ENCODE measurements at regions not wholly inside any gene's neighbourhood (a gene's known extent, or its start where the extent isn't known, plus 50 kb on each side); places are given as distances from the start of the nearest gene placed in this dataset.
"Not testable (repeated sequence)": the region's sequence is repeated elsewhere in the genome, so short reads cannot be mapped to it uniquely, and the experiment has no call there.

DNA sequence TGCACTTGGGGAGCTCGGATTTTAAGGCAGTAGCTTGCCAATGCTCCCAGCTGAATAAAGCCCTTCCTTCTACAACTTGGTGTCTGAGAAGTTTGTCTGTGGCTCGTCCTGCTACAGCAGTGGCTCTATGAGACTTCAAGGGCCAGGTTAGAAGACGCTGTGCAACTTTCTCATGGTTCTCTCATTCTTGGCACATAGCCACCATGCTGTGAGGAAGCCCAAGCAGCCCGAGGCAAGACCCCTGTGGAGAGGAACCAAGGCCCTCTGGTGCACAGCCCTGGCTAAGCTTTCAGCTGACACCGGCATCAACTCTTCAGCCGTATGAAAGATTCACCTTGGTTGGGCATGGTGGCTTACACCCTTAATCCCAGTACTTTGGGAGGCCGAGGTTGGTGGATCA lies 116.9 kb upstream of the EEF2KMT start:
- DNase-seq = no peak

DNA sequence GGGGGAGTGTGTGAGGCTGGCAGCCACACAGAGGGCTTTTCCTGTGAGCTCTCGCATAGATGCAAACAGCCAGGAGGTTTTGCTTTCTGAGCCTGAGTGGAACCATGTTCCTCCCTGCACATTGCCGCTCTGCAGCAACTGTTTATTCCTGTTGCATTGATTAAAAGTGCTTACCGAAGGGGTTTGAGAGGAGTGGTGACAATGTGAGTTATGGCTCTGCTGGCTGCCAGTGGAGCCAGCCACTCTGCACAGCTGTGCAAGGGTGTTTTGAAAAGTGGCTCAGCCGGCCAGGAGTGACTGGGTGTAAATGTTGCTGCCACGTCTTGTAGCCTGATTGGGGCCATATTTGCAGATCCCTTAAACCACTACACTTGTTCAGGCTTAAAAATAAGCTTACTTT lies 114.9 kb upstream of the EEF2KMT start:
- not testable (repeated sequence) for DNase-seq

DNA sequence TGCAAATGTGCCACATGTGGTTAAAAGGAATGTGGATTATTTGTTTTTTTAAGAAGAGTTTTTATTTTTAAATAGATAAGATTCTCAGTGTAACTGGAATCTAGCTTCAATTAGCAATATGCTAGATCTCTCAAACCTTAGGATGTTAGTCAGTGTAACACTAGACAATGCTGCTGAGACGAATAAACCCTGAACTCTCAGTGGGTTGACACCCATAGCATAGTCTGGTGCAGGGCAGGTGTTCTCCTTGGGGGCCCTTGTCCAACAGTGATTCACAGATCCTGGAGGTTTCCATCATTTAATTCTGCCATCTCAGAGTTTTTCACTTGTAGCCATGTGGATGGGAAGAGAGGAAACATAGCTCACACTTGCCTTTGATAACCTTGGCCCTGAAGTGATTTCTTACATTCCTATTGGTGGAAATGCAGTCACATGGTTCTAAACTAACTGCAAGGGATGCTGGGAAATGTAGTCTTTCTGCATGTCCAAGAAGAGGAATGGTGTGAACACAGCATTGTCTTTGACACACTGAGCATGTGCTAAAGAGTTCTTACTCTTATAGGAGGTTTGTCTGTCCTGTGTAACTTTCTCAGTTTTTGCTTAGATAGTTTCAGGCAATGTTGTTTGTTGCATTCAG lies 110.4 kb upstream of the EEF2KMT start:
- DNase-seq = not testable (repeated sequence)

DNA sequence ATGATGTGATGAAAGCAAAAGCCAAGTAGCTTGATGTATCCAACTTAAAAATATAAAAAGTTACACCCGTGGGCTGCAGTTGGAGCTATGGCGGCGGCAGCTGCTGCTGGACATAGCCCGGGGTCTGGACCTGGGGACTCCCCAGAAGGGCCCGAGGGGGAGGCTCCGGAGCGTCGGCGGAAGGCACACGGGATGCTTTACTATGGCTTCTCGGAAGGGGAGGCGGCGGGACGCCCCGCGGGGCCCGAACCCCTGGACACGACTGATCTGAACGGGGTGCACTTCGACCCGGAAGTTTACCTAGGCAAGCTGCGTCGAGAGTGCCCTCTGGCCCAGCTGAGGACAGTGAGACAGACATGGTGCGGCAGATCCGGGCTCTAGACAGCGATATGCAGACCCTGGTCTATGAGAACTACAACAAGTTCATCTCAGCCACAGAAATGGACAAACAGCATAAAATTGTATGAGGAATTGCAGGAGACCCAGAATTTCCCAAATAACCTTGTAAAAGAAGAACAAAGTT lies 109.5 kb upstream of the EEF2KMT start:
- no peak for DNase-seq

DNA sequence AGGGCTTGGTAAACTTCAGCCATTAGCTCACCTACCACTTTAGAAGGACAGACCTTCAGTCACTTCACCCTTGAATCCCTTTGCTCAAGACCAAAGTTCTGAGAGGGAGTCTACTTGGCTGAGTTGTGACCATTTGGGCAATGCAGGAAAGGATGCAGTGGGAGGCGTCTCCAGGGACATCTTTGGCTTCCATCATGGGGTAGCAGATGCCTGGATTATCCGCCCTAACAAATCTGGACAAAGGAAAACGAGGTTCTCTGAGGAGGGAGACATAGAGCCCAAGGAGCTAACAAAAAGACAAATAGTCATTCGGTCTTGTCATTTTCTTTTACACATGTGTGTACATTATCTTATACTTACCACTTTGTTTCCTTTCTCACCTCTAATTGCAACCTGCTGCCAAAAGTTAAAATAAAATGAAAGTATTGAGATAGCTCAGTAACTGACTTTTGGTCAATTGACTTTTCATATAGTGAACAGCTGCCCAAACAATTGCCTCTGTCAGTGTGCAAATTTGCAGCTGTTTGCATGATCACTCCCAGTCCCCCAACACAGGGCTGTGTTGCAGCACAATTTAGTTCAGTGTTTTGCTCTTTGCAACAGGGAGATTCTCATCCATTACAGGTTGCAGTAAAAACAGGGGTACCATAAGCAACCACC lies 108.9 kb upstream of the EEF2KMT start:
- DNase-seq = no peak

DNA sequence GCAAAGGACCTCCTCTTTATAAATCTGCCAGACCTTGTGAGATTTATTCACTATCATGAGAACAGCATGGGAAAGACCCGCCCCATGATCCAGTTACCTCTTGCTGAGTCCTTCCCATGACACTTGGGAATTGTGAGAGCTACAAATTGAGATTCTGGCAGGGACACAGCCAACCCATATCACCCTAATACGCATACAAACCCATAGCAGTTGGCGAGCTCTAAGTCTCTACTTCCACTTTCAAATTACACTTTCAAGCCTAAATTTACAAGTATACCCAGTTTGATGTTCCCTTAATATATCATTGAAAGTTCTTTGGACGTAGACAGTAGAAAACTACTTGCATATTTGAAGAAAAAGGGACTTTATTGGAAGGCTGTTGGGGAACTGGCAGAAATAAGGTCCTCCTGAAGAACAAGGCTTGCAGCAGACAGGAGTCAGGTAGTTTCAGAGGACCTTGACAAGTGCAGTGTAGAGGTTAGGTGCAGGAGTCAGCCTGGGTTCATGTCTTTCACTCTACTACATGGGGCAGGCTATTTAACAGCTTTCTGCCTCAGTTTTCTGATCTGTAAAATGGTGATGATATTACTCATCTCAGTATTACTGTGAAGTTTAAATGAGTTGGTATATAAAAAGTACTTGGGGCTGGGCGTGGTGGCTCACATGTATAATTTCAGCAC lies 107.9 kb upstream of the EEF2KMT start:
- DNase-seq = no peak

DNA sequence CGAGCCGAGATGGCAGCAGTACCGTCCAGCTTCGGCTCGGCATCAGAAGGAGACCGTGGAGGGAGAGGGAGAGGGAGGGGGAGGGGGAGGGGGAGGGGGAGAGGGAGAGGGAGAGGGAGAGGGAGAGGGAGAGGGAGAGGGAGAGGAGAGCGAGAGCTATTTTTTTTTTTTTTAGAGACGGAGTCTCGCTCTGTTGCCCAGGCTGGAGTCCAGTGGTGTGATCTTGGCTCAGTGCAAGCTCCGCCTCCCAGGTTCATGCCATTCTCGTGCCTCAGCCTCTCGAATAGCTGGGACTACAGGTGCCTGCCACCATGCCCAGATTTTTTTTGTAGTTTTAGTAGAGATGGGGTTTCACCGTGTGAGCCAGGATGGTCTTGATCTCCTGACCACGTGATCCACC lies 106.1 kb upstream of the EEF2KMT start:
- DNase-seq = not testable (repeated sequence)

DNA sequence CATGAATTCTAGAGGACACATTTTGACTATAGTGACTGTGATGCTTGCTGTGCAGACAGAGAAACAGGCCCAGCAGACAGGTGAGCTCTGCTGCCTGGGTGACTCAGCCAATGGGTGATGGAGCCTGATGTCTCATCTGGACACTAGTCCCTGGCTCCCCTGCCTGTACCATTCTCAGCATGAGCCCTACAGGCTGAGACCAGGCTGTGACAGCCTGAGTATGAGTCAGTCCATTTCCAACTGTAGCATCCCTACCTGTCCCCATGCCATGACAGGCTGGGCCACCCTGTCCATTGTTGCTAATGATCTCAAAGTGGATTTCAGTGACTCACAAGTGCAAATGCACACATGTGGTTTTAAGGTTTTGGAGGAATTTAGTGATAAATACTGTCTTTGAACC lies 102.5 kb upstream of the EEF2KMT start:
- no peak for DNase-seq

DNA sequence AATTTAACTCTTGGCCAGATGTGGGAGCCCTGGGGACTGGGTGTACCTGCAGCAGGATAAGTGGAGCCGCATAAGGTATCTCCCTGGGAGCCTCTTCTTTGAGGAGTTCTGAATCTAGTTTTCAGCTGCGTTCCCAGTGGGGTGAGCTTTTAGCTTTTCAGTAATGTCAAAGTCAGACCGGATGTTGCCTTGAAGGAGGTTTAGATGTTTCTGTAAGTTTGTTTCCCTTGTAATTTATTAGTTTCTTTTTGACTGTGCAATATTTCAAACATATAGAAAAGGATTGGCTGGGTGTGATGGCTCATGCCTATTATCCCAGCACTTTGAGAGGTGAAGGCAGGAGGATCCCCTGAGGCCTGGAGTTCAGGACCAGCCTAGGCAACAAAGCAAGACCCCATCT lies 98.6 kb upstream of the EEF2KMT start:
- DNase-seq = no peak

DNA sequence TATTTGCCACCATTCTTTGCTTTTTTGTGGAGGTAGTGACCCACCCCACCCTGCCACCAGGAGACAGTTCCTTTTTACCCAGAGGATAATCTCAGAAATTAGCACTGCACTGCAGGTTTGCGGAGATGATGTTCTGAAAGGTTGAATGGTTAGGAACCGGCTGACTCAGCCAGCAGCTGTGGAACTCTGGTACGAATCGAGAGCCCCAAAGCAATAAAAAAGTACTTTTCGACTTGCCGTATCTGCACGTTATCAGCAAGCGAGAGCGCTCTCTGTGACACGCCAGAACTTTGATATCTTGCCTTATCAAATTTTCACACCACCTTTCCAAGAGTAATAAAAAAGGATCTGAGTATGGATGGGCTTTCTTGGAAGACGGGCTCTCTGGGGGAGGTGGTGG lies 96.3 kb upstream of the EEF2KMT start:
- no peak for DNase-seq

DNA sequence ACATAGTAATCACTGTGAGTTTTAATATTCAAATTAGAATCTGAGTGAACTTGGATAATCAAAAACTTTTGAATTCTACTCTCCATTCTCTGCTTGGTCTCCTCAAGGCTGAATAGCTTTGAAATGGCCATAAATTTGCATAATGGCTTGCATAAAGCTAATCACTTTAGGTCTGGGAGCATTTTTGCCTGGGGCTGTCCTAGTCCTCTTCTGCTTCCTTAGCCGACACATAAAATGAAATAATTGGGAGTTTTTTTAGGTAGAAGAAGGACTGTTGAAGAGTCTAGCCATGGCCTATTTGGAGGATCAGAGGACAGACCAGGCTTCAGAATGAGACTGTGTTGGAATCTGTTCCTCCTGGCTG lies 91.4 kb upstream of the EEF2KMT start:
- DNase-seq = no peak

DNA sequence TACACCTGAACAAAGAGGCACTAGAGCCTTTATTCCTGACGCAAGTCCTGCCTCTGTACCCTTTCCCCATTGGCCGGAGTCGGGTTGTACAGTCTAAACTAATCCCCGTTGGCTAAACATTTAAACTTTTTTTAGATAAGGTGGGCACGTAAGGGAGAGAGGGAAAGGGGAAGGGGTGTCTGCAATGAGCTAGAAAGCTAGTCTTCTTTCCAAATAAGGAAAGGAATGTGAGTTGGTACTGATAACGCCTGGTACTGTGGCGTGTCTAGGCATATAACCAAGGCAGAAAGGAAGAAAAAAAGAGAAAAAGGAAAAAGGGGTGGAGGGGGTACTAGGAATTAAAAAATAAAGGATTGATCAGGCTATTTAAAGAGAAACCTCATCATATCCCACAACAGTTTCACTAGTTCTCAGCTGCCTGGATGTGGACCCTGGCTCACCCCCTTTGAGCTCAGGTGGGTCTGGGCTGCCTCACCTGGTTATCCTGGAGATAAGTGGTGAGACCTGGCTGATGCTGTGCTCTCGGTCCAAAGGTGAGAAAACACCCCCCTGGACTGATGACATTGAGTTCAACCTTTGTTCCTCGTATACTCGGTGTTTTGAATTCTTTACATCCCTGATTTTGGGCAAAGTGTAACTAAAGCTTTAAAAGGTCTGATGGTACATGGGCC lies 90.9 kb upstream of the EEF2KMT start:
- DNase-seq = no peak

DNA sequence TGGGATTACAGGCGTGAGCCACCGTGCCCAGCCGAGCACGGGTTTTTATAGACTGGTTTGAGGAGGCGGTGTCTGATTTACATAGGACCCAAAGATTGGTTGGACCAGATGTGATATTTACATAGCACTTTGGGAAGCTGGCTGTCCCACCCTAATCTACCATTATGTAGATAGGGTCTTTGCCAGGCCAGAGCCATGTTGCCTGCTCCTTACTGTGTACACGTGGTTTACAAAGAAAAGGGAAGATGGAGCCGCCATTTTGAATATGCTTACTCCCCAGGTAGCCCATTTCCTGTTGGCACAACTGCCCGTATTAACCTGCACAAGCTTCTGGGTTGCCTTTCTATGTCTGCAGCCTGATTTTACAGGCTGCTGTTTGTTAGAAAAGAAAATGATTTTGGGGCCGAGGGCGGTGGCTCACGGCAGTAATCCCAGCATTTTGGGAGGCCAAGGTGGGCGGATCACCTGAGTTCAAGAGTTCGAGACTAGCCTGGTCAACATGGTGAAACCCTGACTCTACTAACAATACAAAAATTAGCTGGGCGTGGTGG lies 89.9 kb upstream of the EEF2KMT start:
- no peak for DNase-seq

DNA sequence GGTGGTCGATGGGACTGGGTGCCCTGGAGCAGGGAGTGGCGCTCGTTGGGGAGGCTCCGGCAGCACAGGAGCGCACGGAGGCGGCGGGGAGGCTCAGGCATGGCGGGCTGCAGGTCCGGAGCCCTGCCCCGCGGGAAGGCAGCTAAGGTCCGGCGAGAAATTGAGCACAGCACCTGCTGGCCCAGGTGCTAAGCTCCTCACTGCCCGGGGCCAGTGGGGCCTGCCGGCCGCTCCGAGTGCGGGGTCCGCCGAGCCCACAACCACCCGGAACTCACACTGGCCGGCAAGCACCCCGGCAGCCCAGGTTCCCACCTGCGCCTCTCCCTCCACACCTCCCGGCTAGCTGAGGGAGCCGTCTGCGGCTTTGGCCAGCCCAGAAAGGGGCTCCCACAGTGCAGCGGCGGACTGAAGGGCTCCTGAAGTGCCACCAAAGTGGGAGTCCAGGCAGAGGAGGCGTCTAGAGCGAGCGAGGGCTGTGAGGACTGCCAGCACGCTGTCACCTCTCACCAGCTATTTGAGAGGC lies 88.8 kb upstream of the EEF2KMT start:
- no peak for DNase-seq

DNA sequence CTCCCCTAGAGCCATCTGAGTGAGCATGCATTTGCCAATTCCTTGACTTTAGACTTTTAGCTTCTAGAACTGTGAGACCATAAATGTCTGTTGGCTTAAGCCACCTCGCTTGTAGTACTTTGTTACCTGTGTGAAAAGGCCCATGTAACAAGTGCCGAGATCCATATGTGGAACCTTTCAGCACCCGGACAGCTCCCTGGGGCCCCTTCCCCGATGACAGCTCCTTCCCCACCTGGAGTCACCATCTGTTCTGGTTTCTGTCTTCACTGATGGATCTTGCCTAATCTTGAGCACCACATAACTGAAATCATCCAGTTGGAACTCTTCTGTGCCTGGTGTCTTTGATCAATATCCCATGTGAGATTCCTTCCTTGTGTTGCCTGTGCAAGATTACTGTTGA lies 78.9 kb upstream of the EEF2KMT start:
- no peak for DNase-seq

DNA sequence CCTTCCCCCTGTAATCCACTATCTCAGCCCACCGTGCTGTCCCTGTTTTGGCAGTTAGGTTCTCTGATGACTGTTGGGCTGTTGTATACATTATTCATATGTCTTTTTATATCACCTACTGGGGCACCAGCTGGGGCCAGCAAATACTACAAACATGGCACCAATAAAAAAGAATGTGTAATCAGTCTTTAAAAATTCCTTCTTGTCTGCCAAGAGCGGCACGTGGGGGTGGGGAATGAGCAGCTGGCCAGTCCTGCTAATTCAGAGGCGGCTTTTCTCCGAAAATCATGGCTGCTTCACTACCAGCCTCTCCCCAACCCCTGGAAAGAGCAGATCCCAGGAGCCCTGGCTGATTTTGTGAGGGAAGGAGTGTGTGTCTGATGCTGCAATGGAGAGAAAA lies 77.7 kb upstream of the EEF2KMT start:
- no peak for DNase-seq

DNA sequence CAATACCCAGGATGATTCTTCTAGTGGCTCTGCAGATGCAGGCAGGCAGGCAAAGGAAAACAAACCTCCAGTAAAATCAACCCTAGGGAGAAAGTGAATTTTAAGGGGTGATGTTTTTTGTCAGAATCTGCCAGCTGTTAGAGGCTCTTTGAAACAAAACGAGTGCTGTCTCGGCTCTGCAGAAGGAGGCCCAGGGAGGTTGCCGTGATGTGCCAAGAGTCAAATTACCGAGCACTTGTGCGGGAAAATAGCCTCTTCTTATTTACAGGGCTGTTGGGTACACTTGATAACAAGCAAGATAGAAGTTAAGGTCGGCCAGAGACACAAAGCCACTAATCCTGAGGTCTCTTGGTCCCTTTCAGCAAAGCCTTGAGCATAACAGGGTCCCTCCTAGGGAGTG lies 68.9 kb upstream of the EEF2KMT start:
- no peak for DNase-seq

DNA sequence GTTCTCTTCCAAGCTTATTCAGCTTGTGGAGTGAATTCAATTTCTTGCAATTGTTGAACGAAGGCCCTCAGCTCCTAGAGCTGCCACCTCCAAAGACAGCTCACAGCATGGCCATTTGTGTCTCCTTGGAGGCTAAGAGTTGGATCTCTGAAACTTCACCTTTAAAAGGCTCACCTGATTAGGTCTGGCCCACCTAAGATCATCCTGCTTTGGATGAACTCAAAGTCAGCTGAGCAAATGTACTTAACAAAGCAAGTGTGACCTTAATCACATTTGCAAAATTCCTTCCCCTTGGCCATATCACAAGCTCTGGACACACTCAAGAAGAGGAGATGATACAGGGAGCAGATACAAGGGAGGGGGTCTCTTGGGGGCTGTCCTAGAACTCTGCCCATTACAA lies 67.8 kb upstream of the EEF2KMT start:
- DNase-seq = not testable (repeated sequence)

DNA sequence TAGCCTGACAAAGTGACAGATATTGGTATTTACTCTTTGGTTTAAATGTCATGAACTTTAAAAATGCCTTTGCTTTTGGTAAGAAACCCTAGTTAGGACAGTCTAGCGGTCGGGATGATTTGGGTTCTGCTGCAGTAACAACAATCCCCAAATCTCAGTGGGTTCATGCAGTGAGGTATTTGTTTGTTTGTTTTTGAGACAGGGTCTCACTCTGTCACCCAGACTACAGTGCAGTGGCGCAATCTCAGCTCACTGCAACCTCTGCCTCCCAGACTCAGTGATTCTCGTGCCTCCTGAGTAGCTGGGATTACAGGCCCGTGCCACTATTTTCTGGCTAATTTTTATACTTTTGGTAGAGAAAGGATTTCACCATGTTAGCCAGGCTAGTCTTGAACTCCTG lies 65.2 kb upstream of the EEF2KMT start:
- not testable (repeated sequence) for DNase-seq

DNA sequence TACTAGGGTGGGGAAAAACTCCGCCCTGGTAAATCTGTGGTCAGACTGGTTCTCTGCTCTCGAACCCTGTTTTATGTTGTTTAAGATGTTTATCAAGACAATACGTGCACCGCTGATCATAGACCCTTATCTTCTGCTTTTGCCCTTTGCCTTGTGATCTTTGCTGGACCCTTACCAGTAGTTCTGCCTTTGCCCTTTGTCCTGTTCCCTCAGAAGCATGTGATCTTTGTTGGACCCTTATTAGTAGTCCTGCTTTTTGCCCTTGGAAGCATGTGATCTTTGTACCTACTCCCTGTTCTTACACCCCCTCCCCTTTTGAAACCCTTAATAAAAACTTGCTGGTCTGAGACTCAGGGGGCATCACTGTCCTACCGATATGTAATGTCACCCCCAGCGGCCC lies 64.3 kb upstream of the EEF2KMT start:
- not testable (repeated sequence) for DNase-seq

DNA sequence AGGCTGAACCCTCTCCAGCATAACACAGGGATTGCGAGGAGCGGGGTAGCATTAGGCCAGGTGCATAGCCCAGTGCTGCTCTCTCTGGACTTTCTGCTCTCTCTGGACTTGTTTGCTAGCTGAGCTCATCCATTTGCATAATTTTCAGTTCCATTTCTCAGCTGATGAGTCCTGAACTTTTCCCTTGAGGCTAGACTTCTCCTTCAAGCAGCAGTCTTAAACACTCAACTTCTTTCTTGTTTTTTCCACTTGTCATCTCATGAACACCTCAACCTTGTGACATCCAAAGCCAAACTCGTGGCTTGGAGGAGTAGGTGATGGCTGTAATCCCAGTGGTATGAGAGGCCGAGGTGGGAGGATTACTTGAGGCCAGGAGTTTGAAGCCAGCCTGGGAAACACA lies 62.4 kb upstream of the EEF2KMT start:
- DNase-seq = not testable (repeated sequence)

DNA sequence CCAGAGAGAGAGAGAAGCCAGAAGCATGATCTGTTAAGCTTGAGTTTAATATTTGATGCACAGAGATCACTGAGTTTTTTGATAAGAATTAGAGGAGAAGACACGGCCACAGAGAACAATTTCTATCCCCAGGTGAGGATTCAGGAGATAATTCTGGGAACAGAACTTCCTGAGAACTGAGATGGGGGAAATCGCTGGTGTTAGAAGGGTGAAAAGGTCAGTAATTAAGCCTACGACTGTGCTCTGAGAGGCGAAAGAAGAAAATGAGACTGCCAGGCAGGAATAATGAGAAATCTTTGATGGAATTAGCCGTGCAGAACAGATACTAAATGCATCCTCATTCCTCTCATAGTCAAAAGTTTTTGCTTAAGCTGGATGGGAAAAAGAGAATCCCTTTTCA lies 61.9 kb upstream of the EEF2KMT start:
- not testable (repeated sequence) for DNase-seq

DNA sequence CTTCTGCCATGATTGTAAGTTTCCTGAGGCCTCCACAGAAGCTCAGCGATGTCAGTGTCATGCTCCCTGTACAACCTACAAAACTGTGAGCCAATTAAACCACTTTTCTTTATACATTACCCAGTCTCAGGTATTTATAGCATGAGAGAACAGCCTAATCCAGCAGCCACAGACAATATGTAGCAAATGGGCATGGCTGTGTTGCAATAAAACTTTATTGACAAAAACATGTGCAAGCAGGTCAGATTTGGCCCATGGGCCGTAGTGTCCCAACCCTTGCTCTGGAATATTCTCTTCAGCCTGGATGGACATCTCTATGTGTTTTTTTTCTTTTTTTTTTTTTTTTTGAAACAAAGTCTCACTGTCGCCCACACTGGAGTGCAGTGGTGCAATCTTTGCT lies 60.9 kb upstream of the EEF2KMT start:
- no peak for DNase-seq

Measured in activated gamma-delta T cell treated with Interleukin-2 at 50 U/mL for 16 hours (primary cell).